NCI-H146 treated with DMSO at 0.1 percent for 48 hours (cell line): ENCODE measurements at regions not wholly inside any gene's neighbourhood (a gene's known extent, or its start where the extent isn't known, plus 50 kb on each side); places are given as distances from the start of the nearest gene placed in this dataset.
"Not testable (repeated sequence)": the region's sequence is repeated elsewhere in the genome, so short reads cannot be mapped to it uniquely, and the experiment has no call there.

ENCODE experiments used
- DNase-seq: peaks from one replicate; lab custom pipeline; 2025; ENCODE audit not compliant: unreplicated experiment; lab: John Stamatoyannopoulos, UW

GRCh38 chr3:82628385-82629014, 867.1 kb upstream of the GBE1 start:
- no peak for DNase-seq

- DNase-seq = no peak
Observed at GRCh38 chr3:82627733-82628132, 866.3 kb upstream of the GBE1 start.

GRCh38 chr3:82620744-82621143, 859.3 kb upstream of the GBE1 start:
- not testable (repeated sequence) for DNase-seq

- peak; percentile 62 for DNase-seq
Observed at GRCh38 chr3:82618594-82618993, 857.1 kb upstream of the GBE1 start.

- DNase-seq = no peak
Observed at GRCh38 chr3:82610236-82610635, 848.8 kb upstream of the GBE1 start.

- DNase-seq = no peak
Observed at GRCh38 chr3:82607391-82607790, 845.9 kb upstream of the GBE1 start.

- DNase-seq = no peak
Observed at GRCh38 chr3:82596805-82597204, 835.4 kb upstream of the GBE1 start.

GRCh38 chr3:82595530-82595929, 834.1 kb upstream of the GBE1 start:
- DNase-seq = no peak

GRCh38 chr3:82587174-82587573, 825.7 kb upstream of the GBE1 start:
- DNase-seq = peak; percentile 8

- DNase-seq = no peak
Observed at GRCh38 chr3:82586414-82586813, 825.0 kb upstream of the GBE1 start.

GRCh38 chr3:82586002-82586401, 824.6 kb upstream of the GBE1 start:
- not testable (repeated sequence) for DNase-seq

- not testable (repeated sequence) for DNase-seq
Observed at GRCh38 chr3:82585591-82585990, 824.1 kb upstream of the GBE1 start.

GRCh38 chr3:82584861-82585260, 823.4 kb upstream of the GBE1 start:
- not testable (repeated sequence) for DNase-seq

- DNase-seq = not testable (repeated sequence)
Observed at GRCh38 chr3:82584415-82584814, 823.0 kb upstream of the GBE1 start.

GRCh38 chr3:82581350-82581749, 819.9 kb upstream of the GBE1 start:
- no peak for DNase-seq

- DNase-seq = no peak
Observed at GRCh38 chr3:82572721-82573120, 811.3 kb upstream of the GBE1 start.

- peak; percentile 11 for DNase-seq
Observed at GRCh38 chr3:82568776-82569338, 807.4 kb upstream of the GBE1 start.

- no peak for DNase-seq
Observed at GRCh38 chr3:82567029-82567600, 805.7 kb upstream of the GBE1 start.

GRCh38 chr3:82562896-82563295, 801.5 kb upstream of the GBE1 start:
- no peak for DNase-seq

GRCh38 chr3:82561784-82562183, 800.3 kb upstream of the GBE1 start:
- DNase-seq = no peak

GRCh38 chr3:82558081-82558480, 796.6 kb upstream of the GBE1 start:
- no peak for DNase-seq

- no peak for DNase-seq
Observed at GRCh38 chr3:82556113-82556512, 794.7 kb upstream of the GBE1 start.

GRCh38 chr3:82542556-82542955, 781.1 kb upstream of the GBE1 start:
- not testable (repeated sequence) for DNase-seq
